B cell (primary cell): ENCODE measurements at regions not wholly inside any gene's neighbourhood (a gene's known extent, or its start where the extent isn't known, plus 50 kb on each side); places are given as distances from the start of the nearest gene placed in this dataset.

Experiments used
- CTCF ChIP-seq: fragments of 200-600 bp; IDR thresholded peaks from one replicate; pipeline ENCODE4 v1.8.0; 2022; ENCODE audit warnings: antibody characterized with exemption, mild to moderate bottlenecking
- EZH2 ChIP-seq: IDR thresholded peaks from 2 replicates; pipeline ENCODE4 v1.6.1; 2012; ENCODE audit warnings: borderline replicate concordance, low read depth, mild to moderate bottlenecking, moderate library complexity, low read length; ENCODE audit not compliant: insufficient read depth, poor library complexity, severe bottlenecking

GRCh38 chr1:218817691-218818465, 355.8 kb upstream of the LYPLAL1 start:
- no peak for TF ChIP-seq CTCF
- TF ChIP-seq EZH2: no peak
